GM19463 (cell line): ENCODE measurements at regions not wholly inside any gene's neighbourhood (a gene's known extent, or its start where the extent isn't known, plus 50 kb on each side); places are given as distances from the start of the nearest gene placed in this dataset.
"Not testable (repeated sequence)": the region's sequence is repeated elsewhere in the genome, so short reads cannot be mapped to it uniquely, and the experiment has no call there.

Experiments
- ATAC-seq: cut with Tn5 transposase; IDR thresholded peaks from one replicate; pipeline ENCODE4 v1.9.1; 2021; ENCODE audit warnings: mild to moderate bottlenecking, moderate library complexity; ENCODE audit not compliant: unreplicated experiment

DNA sequence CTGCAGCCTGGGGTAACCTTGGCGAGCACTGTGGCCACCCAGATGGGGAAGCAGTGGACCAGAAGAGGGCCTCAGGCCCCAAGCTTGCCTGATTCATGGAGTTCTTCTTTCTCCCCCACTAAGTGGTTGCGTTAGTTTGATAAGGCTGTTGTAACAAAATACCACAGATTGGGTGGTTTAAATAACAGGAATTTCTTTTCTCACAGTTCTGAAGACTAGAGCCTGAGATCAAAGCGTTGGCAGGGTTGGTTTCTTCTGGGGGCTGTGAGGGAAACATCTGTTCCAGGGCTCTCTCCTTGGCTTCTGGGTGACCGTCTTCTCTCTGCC, 105.7 kb upstream of the GATB start:
- ATAC-seq = no peak

DNA sequence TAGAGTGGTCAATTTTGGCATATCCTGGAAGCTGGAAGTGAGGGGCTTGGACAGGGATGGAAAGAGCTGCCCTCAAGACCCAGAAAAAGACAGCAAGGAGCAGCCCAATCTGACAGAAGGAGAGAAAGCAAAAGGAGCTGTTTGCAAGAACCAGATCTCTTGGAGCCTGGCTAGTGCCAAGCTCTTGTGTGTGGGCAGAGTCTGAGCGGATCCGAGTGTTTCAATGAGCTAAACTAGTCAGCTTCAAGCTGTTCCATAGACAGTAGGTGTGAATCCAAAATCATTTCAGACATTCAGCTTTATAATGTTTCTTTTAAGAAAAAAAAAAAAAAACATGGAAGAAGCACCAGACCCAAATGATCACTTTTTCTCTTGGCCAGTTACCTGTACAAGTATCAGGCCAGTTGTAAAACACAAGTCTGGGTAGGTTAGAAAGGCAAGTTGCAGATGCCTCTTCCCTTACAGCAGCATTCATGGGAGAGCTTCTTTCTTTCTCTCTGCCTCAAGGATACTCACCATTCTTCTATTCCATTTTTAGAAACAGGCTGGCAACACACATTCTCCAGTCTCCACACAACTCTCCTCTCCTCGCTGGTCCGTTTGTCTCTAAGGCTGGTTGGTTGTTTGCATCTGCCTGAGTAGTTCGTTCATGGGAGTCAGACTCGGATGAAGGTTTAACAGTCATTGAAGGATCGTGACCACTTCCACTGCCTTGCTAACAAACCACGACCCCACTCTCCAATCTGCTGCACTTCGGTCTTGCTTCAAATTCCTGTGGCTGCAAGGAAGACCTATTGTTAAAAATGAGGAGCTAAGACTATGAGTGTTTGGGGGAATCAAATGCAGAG, 105.2 kb upstream of the GATB start:
- ATAC-seq = no peak

DNA sequence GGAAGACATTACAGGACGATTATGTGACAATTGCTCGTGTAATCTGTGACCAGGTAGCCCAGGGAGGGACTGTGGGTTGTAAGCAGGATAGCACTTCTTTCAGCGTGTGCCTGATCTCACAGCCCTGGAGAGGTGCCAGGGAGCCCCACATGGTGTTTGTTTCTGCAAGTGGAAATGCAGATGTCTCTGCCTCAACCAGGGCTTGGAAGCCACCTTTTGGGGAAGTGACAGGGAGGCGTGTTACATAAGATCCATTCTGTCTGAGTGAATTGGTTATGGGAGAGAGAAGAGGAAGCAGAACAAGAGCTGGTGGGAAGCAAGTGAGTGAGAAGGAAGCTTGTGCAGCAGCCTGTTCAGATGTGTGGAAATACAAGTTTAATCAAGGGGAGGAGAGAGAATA, 104.5 kb upstream of the GATB start:
- ATAC-seq = no peak

DNA sequence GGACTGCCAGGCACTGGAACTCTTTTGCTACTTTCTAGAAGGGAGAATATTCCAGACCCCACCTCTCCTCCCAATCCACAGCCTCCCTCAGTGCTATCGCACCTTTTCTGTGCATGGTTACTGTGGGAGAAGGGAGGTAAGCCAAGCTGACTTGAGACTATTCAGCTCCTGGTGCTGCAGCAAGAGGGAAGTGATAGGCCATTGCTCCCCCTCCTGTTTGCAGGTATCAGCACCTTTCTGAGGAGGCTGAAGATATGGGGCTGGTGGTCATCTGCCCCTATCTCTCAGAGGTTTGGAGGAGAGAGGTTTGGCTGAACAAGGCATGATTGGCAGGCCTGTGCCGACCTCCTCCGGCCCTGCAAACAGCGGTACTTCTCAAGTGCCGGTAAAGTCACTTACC, 103.3 kb upstream of the GATB start:
- no peak for ATAC-seq

DNA sequence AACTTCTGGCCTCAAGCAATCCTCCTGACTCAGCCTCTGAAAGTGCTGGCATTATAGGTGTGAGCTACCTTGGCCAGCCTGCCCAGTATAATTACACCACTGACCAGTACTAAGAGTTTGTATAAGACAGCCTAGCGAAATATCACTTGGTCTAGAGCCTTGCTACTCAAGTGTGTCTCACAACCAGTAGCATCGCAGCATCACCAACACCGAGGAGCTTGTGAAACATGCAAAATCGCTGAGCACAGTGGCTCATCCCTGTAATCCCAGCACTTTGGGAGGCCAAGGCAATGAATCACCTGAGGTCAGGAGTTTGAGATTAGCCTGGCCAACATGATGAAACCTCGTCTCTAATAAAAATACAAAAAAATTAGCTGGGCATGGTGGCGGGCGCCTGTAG, 102.0 kb upstream of the GATB start:
- ATAC-seq = no peak

DNA sequence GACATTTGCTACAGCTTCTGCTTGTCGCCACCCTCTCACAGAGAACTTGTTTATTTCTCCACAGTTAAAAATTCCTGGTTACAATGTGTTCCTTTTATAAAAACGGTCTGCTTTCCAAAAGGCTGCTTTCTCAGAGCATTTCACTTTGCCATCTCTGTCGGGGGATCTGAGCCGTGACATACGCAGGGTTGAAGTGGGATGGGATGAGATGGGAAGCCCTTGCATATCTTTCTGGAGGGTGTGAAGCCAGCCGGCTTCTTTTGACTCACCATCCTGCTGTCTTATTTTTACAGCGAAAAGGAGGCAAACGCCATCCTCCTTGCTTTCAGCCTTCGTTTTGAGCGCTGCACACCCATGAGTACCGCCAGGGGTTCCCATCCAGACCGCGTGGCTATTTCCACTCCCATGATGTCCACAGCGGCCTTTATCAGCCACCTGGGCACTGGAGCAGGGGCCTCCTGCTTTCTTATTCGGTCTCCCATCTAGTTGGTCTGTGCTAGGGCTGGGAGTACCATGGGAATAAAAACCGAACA, 99.8 kb upstream of the GATB start:
- ATAC-seq = no peak

DNA sequence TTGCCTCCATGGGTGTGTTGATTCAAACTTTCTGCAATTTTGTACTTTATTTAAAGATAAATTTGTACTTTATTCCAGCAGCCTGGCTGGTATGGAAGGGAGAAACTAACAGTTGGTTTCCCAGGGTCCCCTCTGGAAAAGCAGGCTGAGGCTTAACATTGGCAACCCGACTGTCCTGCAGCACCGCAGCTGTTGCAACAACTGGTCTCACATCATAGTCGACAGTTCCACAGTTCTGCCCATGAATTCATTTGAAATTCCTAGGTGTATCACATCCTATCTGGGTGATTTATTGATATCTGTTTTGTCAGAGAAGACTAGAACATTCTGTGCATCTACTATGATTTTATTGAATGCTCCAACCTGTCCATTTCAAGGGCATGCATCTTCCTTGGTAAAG, 98.8 kb upstream of the GATB start:
- no peak for ATAC-seq

DNA sequence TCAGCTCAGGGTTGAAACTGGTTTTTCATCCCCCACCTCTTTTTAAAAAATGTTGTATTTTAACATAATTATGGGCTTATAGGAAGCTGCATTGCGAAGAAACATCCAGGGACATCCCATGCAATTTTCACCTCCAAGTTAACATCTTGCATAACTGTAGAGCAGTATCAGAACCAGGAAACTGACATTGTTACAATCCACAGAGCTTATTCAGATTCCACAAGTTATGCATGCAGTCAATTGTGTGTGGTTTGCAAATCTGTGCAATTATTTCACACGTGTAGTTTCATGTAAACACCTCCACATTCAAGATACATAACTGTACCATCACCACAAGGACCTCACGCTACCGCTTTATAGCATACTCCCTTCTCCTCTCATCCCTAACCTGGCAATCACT, 97.5 kb upstream of the GATB start:
- ATAC-seq = no peak

DNA sequence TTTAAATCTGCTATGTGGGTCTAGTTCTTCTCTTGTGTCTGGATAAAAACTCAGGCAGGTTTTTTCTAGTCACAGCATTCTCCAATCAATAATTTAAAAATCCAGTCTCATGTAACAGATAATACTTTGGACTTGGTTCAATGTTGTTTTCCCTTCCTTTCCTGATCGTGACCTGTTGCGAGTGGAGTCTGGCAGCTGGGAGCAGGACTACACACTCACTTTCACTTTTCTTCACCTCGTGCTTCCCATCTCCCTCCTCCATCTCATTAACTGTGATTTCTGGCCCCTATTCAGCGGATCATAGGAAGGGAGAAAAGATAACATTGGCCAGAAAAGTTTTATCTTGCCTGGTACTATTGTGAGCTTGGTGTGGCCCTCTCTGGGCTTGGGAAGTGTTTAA, 96.6 kb upstream of the GATB start:
- ATAC-seq = no peak

DNA sequence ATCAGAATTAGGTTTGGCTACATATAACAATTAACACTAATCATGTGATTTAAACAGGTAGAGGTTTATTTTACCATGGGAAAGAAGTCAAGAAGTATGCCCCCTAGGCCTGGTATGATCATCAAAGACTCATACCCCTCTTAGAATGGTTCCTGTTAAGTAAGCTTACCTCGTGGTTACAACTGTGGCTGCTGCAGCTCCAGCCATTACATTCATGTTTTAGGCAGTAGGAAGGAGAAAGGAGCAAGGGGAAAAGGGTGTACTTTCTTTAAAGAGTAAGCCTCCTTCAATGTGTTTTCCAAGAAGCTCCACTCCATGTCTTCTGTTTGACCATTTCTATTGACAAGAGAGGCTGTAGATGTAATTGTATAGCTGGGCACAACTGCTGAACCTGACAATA, 94.9 kb upstream of the GATB start:
- ATAC-seq = no peak

DNA sequence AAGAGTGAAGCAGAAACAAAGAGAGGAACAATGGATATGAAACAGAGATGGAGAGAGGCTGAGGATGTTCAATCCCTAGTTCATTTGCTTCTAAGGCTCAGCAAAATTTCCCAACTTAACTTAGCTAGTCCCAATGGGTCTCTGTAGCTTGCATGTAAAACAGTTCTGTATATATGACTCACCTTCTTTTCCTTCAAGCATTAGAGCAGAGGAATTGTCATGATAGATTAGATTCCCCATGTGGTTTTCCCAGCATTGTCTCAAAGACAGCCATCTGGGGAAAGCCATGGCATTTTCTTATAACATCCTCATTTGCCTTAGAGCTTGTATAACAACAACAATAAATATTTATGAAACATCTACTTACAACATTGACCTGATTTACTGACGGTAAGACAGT, 93.9 kb upstream of the GATB start:
- ATAC-seq = no peak

DNA sequence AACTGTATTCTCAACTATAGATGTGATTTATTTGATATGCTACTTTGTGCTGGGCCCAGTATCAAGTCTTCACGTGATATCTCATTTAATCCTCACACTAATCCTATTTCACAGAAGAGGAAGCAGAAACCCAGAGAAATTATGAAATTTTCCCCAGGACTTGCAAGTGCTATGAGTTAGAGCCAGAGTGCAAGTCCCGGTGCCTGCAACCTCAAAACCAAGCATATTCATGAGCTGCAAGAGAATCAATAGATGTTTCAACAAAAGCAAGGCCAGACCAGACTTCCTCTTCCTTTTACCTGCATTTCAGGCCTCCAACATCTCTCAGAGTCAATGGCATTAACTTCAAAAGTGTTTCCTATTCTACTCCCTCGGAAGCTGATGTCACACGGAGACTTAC, 92.2 kb upstream of the GATB start:
- no peak for ATAC-seq

DNA sequence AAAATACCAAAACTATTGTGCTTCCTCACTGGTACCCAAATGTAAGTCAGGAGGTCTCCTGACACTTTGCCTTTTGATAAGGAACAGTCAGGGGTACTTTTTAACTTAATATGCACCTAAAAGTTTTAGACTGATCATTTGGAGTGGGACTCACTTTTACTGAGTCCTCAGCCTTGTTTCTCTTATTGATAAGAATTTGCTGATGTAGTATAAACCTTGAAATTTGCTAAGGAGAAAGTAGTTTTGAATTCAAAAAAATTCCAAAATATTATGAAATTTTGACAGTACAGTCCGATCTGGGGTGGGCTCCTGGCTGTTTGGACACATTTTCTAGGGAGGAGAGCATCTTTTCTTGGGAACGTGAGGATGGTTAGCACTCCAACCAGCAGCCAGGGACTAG, 91.4 kb upstream of the GATB start:
- no peak for ATAC-seq

DNA sequence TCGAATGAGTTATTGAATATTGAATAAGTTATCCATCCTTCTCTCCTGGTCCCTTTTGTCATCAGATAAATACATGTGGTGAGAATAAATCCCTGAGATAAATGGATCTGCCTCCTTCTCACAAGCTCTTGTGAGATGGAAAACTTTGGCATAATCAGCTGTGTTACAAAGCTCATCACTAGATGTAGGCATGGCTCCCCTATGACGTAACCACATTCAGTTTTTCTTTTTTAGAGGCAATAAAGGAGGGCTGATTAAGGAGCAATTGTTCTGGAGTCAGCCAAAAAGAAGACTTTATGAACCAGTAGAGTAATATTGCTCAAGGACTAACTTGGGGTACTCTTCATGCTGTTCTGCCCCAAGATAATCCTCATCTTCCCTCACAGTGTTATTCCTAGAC, 90.5 kb upstream of the GATB start:
- ATAC-seq = no peak

DNA sequence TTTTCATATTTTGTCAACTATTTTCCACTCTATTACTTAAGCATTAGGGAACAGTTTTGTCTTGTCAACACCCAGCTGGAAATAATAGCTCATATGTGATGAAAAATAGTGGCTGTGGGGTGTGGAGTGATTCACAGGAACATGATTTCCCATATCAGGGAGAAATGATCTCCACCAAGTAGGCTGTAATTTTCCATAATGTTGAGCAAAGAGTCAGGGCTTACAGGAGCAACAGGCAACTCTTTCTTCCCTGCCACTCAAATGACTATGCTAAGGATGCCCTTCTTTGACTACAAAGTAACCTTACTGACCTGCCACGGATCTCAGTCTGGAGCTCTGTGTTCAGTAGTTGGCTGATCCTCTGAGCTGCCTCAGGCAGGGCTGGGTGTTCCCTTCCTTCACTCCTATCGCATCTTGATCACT, 90.0 kb upstream of the GATB start:
- ATAC-seq = no peak

DNA sequence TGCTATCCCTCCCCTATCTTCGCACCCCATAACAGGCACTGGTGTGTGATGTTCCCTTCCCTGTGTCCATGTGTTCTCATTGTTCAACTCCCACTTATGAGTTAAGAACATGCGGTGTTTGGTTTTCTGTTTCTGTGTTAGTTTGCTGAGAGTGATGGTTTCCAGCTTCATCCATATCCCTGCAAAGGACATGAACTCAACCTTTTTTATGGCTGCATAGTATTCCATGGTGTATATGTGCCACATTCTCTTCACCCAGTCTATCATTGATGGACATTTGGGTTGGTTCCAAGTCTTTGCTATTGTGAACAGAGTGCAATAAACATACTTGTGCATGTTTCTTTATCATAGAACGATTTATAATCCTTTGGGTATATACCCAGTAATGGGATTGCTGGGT, 84.7 kb upstream of the GATB start:
- not testable (repeated sequence) for ATAC-seq

DNA sequence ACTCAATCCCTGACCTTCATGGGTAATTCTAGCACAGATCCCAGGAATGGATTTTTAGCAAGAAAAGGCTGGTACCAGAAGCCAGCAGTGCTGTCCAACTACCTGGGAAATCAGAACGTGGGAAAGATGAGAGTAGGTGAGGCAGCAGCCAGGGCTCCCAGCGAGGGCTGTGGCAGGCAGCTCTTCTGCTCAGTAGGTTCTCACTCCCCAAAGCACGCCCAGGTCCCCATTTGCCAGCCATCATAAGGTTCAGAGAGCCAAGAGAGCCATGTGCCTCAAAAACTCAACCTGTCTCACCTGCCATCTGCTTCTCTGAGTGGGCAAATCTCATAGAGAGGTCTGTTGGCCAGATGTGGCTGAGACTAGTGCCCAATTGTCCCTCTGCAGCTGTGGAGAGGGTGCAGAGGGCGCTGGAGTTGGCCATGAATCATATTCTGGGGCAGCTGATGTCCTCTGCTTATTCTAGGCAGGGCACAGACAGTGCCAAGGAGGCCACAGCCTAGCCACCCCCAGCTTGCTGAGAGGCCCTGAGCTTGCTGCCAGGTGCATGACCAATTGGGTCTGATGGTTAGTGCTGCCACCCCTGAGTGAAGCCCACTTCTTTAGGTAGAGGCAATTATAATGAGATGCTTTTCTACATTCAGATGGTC, 81.7 kb upstream of the GATB start:
- no peak for ATAC-seq

DNA sequence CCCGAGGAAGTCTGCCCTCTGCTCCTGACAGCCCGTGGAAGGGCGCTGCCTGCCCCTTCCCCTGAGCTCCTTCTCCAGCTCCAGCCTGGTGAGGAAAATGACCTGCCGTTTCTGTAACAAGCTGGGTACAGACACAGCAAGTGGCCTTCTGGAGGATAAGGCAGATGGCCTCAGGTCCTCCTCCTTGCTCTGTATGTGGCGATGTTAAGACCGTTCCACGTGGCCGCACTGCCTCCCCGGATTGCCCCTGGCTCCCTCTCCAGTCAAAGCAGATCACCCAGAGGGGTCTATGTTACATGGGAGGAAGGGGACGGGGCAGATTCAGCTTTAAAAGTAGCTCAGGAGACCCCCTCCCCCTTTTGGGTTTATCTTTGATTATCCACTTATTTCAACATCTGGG, 80.3 kb upstream of the GATB start:
- ATAC-seq = no peak

DNA sequence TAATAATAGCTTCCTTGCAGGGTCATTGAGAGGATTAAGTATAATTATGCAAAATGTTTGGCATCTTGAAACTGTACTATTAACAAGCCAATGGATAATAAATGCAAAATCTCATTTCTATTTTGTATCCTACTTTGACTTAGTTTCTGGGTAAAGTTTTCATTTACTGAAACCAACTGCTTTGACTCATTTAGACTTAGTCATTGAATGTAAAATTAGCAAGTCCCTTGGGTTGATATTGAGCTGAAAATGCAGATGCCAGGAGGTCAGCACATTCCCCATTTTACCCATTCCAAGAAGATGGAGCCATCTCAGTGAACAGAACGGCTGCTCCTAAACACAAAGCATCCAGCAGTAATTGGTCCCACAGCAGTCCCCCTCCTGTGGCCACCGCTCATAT, 74.7 kb upstream of the GATB start:
- ATAC-seq = no peak

DNA sequence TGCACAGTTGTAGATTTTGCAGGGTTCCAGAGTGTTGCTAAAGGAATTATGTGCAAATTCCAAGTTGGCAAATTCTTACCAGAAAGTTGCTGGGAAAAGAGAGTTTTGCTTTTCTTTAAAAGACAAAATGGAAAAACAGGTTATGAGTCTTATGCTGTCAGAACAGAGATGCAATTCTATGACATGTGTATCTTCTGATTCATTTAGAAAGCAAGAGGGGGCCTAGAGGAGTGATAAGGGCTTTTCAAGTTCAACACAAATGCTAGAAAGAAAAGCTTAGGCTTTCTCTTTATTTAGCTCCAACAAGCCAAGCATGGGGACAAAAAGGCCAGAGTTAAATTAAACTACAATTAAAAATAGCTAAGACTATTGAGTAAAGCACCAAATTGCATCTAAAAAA, 72.4 kb upstream of the GATB start:
- ATAC-seq = no peak

DNA sequence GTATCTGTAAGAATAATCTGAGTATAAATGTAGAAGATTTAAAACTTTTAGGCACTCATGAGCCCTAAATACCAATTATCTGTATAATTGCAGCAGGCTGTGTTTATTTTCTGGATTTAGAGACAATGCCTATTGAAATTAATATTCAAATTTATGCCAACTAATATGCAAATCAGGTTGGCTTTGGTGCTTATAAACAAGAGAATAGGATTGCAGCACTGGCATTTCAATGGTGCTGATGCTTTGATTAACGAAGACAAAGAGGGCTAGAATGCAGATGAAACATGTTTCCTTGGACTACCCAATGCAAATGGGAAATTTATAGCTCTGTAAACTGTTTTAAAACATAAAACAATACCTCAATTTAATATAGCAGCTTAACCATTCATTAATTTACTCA, 70.7 kb upstream of the GATB start:
- ATAC-seq = no peak

DNA sequence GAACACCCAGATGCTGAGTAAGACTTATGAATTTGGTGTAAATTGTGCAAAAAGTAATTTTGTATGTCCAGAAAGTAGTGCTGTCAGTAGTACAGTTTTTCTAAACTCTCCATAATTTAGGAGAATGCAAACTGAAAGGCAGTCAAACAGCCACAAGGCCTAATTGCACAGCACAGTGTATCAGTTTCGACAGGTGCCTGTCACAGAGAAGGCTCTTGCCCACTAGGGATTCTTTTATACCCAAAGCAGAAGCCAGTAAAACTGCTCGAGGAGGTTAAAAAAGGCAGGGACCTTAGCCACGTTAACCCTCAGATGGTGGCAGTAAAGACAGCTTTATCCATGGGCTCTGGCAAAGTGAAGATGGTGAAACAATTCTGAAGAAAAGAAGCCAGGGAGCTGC, 69.4 kb upstream of the GATB start:
- no peak for ATAC-seq

DNA sequence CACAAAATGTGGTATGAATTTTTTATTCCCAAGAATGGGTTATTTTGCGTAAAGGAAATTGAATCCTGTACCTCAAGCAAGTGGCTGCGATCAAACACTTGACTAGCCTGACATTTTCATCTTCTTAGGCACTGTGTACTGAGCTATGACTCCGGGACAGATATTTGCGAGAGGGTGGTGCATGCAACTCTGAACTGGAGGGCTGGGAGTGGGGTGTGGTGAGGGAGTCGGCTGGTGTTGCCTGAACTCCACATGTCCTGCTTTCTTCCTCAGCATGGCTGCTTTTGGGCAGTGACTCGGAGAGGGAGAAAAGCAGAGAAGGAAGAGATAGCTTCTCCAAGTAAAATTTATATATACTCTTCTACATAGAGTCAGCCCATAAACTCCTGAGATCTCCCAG, 68.5 kb upstream of the GATB start:
- ATAC-seq = no peak
